NT2/D1 (cell line): ENCODE measurements at regions not wholly inside any gene's neighbourhood (a gene's known extent, or its start where the extent isn't known, plus 50 kb on each side); places are given as distances from the start of the nearest gene placed in this dataset.

Source experiments
- DNase-seq: peaks from one replicate; pipeline ENCODE4 v3.0.0-alpha.2; 2011; ENCODE audit warnings: low read depth, low spot score
- H3K27me3 ChIP-seq: 2 replicates; pipeline ENCODE4 v1.6.0; 2011; ENCODE audit warnings: mild to moderate bottlenecking; ENCODE audit not compliant: insufficient read length, insufficient read depth
- H3K36me3 ChIP-seq: 2 replicates; pipeline ENCODE4 v1.6.1; 2011; ENCODE audit warnings: mild to moderate bottlenecking, low read length, mixed read lengths; ENCODE audit not compliant: insufficient read depth, insufficient read length
- H3K4me1 ChIP-seq: 2 replicates; pipeline ENCODE4 v1.5.1; 2011; ENCODE audit not compliant: insufficient read depth, insufficient read length
- H3K4me3 ChIP-seq: 2 replicates; pipeline ENCODE4 v1.5.1; 2011; ENCODE audit warnings: low read depth; ENCODE audit not compliant: insufficient read length
- H3K9ac ChIP-seq: 2 replicates; pipeline ENCODE4 v1.6.0; 2011; ENCODE audit warnings: low read depth; ENCODE audit not compliant: insufficient read length
- H3K9me3 ChIP-seq: 2 replicates; pipeline ENCODE4 v1.5.1; 2011; ENCODE audit warnings: mild to moderate bottlenecking, low read length; ENCODE audit not compliant: insufficient read depth
- SUZ12 ChIP-seq: IDR thresholded peaks from 2 replicates; pipeline ENCODE4 v1.6.1; 2011; ENCODE audit not compliant: insufficient read length, insufficient read depth; ENCODE audit errors: extremely low read depth
- YY1 ChIP-seq: IDR thresholded peaks from 2 replicates; pipeline ENCODE4 v1.6.1; 2011; ENCODE audit not compliant: insufficient read length, insufficient read depth
- ZNF274 ChIP-seq: IDR thresholded peaks from 2 replicates; pipeline ENCODE4 v1.6.1; 2011; ENCODE audit warnings: mild to moderate bottlenecking, low read depth, low read length

DNA sequence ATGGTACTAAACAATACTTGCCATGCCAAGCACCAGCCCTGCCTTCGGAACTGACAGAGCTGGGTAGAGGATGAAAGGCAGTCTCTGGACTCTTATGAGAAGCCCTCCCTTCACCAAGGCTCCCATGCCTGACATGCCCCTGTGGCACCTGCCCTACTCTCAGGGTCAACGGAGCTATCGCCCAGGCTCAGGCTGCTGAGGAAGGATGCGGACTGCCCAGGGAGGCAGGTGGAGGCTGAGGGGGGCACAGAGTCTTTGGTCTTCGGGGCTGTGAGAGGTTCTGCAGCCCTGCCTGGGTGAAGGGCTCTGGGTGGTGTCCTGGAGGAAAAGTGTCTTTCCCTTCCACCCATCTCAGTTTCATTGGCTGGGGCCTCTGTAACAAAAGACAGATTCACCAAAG is 290.8 kb upstream of the B3GAT1 start:
- no peaks in the 10 kb centered on the region for H3K4me1 ChIP-seq
- H3K9ac ChIP-seq: no peak overlapping the region
- H3K9me3 ChIP-seq: no peaks in the 10 kb centered on the region
- no peaks in the 10 kb centered on the region for H3K36me3 ChIP-seq
- no peaks in the 10 kb centered on the region for H3K27me3 ChIP-seq
- TF ChIP-seq YY1 (no peak), SUZ12 (no peak)
- no peak for DNase-seq
- H3K4me3 ChIP-seq: no peak overlapping the region

- DNase-seq: no peak
- Histone ChIP-seq H3K4me1 (no peaks in the 10 kb centered on the region), H3K9ac (no peak overlapping the region), H3K27me3 (no peaks in the 10 kb centered on the region), H3K4me3 (no peak overlapping the region), H3K9me3 (no peaks in the 10 kb centered on the region), H3K36me3 (no peaks in the 10 kb centered on the region)
- TF ChIP-seq SUZ12 (no peak), YY1 (no peak), ZNF274 (no peak)
These were observed 289.6 kb upstream of the B3GAT1 start for GRCh38 chr11:134701564-134702165.

DNA sequence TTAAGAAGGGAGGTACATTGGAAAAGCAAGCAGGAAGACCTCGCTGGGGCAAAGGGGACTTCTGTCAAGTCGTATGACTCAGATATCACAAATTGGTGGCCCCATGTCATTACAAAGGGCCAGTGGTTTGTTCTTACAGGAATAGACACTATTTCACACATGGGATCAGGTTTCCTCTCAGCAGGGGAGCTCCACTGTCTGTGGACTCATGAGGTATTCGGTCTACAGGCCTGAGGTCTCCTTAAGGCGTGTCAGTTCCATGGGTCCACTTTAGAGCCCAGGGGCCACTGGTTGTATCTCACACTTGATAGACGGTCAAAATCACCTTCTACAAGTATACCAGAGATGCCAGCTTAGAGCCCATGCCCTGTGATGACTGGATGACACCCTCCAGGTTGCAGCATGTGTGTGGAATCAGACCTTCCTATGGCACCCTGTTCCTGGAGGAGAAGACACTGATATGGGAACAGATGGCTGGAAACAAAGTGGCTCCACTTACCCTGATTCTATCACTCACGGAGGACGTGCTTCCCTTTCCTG is 288.1 kb upstream of the B3GAT1 start:
- Histone ChIP-seq H3K9me3 (no peaks in the 10 kb centered on the region), H3K36me3 (no peaks in the 10 kb centered on the region), H3K4me1 (no peaks in the 10 kb centered on the region), H3K4me3 (no peak overlapping the region), H3K9ac (no peak overlapping the region), H3K27me3 (no peaks in the 10 kb centered on the region)
- DNase-seq: no peak
- TF ChIP-seq SUZ12 (no peak), ZNF274 (no peak), YY1 (no peak)

DNA sequence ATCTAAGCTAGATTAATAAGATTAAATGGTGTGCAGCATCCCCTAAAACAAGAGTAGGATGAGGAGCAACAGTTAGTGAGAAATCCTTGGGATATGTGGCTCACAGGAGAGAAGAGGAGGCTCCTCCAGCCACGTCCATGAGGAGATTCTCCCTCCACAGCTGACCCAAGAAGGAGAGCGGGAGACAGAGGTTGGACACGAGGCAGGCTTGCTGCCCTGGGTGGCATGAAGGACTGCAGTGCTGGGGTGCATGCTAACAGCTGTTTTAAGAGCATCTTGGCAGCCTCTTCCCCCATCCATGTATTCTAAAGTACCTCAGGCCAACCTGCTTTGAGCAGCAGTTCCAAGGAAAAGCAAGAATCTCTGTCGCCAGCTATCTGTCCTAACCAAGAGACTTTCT is 284.4 kb upstream of the B3GAT1 start:
- Histone ChIP-seq H3K9me3 (no peaks in the 10 kb centered on the region), H3K4me3 (no peak overlapping the region), H3K36me3 (no peaks in the 10 kb centered on the region), H3K27me3 (no peaks in the 10 kb centered on the region), H3K9ac (no peak overlapping the region), H3K4me1 (no peaks in the 10 kb centered on the region)
- DNase-seq: no peak
- TF ChIP-seq YY1 (no peak), ZNF274 (no peak), SUZ12 (no peak)

- no peaks in the 10 kb centered on the region for H3K9me3 ChIP-seq
- H3K4me3 ChIP-seq: no peak overlapping the region
- H3K36me3 ChIP-seq: no peaks in the 10 kb centered on the region
- TF ChIP-seq SUZ12: no peak
- TF ChIP-seq YY1: no peak
- no peak for TF ChIP-seq ZNF274
- no peak overlapping the region for H3K9ac ChIP-seq
- H3K4me1 ChIP-seq: no peaks in the 10 kb centered on the region
- no peak for DNase-seq
- no peaks in the 10 kb centered on the region for H3K27me3 ChIP-seq
These were observed 279.9 kb upstream of the B3GAT1 start for GRCh38 chr11:134691985-134692384.

DNA sequence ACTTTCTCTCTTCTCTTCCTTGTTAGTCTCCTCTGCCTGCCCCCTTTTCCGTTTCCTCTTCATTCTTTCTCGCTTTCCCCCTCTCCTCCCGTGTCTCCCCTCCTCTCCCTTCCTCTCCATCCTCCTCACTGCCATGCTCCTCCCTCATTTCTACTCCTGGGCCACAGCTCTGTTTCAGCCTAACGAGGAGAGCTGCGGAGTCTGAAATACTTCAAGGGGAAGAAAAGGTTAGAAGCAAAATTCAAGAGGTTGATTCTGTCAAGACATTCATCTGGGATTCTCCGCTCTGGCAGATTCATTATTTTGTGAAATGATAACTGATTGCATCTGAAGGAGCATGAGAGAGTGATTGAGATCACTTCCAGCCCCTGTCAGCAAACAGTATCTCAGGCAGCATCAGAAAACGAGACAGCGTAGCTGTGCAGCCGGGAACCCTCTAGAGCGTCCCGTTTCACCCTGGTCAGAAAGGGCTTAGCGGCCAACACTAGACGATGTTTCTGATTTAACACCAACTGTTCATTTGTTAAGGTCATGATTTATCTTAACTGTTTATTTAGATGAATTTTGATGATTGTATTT is 279.3 kb upstream of the B3GAT1 start:
- no peak for DNase-seq
- H3K4me1 ChIP-seq: no peaks in the 10 kb centered on the region
- no peaks in the 10 kb centered on the region for H3K9me3 ChIP-seq
- TF ChIP-seq YY1: no peak
- no peaks in the 10 kb centered on the region for H3K27me3 ChIP-seq
- H3K9ac ChIP-seq: no peak overlapping the region
- H3K36me3 ChIP-seq: no peaks in the 10 kb centered on the region
- H3K4me3 ChIP-seq: no peak overlapping the region

DNA sequence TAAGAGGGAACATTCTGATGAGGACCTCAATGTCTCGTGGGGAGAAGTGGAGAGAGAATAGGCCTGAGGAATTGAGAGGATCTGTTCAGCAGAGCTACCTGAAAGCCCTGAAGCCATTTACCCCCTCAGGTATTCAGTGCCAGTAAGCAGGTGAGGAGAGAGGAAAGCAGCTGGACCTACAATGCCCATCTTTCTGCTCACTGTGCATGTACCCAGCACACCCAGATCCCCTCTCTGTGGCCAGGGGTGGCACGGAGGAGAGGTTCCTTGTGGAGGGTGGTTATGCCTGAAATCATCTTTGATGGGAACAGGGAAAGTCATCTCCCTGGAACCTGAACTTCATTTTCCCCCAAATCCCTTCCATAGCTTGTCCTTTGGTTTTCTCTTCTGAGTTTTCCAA is 277.8 kb upstream of the B3GAT1 start:
- Histone ChIP-seq H3K9me3 (no peaks in the 10 kb centered on the region), H3K4me1 (no peaks in the 10 kb centered on the region), H3K27me3 (no peaks in the 10 kb centered on the region), H3K9ac (no peak overlapping the region), H3K4me3 (no peak overlapping the region), H3K36me3 (no peaks in the 10 kb centered on the region)
- DNase-seq: no peak
- TF ChIP-seq SUZ12: no peak
- TF ChIP-seq YY1: no peak
- no peak for TF ChIP-seq ZNF274

DNA sequence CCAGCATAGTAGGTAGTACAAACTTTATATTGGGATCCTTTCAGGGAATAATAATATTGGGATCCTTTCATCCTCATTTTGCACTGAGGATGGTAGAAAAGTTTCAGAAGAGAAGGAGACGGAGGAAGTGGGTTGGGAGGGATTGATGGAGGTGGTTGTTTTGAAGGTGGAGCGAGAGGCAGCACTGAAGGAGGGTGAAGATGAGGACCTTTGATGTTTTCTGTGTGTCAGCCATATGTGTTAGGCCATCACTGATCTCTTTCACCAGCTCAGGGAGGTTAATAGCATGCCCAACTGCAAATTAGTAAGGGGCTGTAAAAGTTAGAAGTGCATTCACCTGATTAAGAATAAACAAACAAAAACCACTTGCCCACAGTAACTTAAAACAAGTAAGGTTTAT is 275.5 kb upstream of the B3GAT1 start:
- TF ChIP-seq SUZ12 (no peak), ZNF274 (no peak), YY1 (no peak)
- no peak for DNase-seq
- Histone ChIP-seq H3K27me3 (no peaks in the 10 kb centered on the region), H3K36me3 (no peaks in the 10 kb centered on the region), H3K9ac (no peak overlapping the region), H3K4me1 (no peaks in the 10 kb centered on the region), H3K9me3 (no peaks in the 10 kb centered on the region), H3K4me3 (no peak overlapping the region)
